ENCODE measurements at regions not wholly inside any gene's neighbourhood (a gene's known extent, or its start where the extent isn't known, plus 50 kb on each side); places are given as distances from the start of the nearest gene placed in this dataset.

GRCh38 chr15:89406218-89406939 is 71.8 kb upstream of the POLG start:
- 0 to 25% (median 10%) methylated on average over 1 to 21 of the region's 45 CpGs; no CpG with 5 or more reads in 2 of the 10 experiments for WGBS, 10 experiments
- in situ Hi-C loops (cut with MboI; ENCODE audit: low pct_unique_long_range_greater_than_20kb in 2 of 9, low sequenced_read_pairs in 9 of 9, unreplicated experiment in 9 of 9) = no loop called here
- peaks cover 9 to 22% of the 10 kb centered on the region in 2 donors for H3K4me1 ChIP-seq (replicated peaks in 1 of 2)
- no peak overlapping the region for H3K27ac ChIP-seq
- no peak overlapping the region for H3K4me3 ChIP-seq
- no peak for ATAC-seq (replicated peaks in 6 of 8)

DNA sequence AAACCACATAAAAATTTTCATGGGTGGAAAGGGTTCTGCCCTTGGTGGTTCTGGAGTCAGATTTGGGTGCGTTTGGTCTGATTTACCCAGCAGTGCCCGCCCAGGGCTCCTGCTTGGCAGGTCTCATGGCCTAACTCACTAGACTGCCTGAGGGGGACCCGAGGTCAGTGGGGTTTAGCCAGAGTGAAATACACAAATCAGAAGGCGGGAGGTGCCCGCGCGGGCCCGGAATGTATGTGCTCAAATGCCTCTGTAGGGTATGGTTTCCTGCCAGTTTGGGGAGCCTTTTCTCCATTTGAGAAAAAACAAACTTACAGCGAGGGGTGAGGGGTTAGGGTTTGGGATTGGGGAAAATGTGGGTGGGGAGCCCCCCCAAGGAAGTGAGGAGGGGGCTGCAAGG is 70.9 kb upstream of the POLG start:
- peaks cover 11 to 20% of the 10 kb centered on the region in 2 donors for H3K4me1 ChIP-seq (replicated peaks in 1 of 2)
- H3K27ac ChIP-seq = no peak overlapping the region
- in situ Hi-C loops (cut with MboI; ENCODE audit: low pct_unique_long_range_greater_than_20kb in 2 of 9, low sequenced_read_pairs in 9 of 9, unreplicated experiment in 9 of 9) = no loop called here
- WGBS, 10 experiments = 8 to 52% (median 22%) methylated on average over 2 to 9 of the region's 9 CpGs; no CpG with 5 or more reads in 5 of the 10 experiments
- ATAC-seq (replicated peaks in 6 of 8) = no peak
- H3K4me3 ChIP-seq = no peak overlapping the region

DNA sequence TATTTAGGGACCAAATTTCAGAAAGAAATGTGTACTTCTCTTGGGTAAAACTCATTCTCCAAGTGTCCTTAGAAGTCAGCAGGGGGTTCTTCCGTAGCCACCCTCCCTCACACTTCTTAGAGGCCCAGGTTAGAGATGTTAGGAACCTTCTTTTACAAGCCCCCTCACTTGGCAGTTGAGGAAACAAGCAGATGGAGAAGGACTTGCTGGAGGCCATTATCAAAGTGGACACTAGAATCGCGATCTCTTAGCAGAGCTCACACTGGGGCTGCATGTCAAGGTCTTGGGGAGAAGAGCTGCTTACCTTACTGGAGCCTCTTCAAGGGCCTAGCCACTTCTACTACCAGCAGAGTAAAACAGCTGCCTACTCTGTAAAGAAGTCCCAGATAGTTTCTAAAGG is 69.4 kb upstream of the POLG start:
- Histone ChIP-seq H3K4me3 (no peak overlapping the region), H3K4me1 (replicated peaks in 1 of 2) (peaks cover 16 to 32% of the 10 kb centered on the region in 2 donors), H3K27ac (no peak overlapping the region)
- WGBS, 10 experiments = 7 to 71% (median 40%) methylated on average over 2 to 3 of the region's 3 CpGs; no CpG with 5 or more reads in 5 of the 10 experiments
- in situ Hi-C loops (cut with MboI; ENCODE audit: low pct_unique_long_range_greater_than_20kb in 2 of 9, low sequenced_read_pairs in 9 of 9, unreplicated experiment in 9 of 9) = no loop called here
- no peak for ATAC-seq (replicated peaks in 6 of 8)

- in situ Hi-C loops (cut with MboI; ENCODE audit: low pct_unique_long_range_greater_than_20kb in 2 of 9, low sequenced_read_pairs in 9 of 9, unreplicated experiment in 9 of 9) = no loop called here
- 0 to 20% (median 0%) methylated on average over 1 of the region's 1 CpG; no CpG with 5 or more reads in 7 of the 10 experiments for WGBS, 10 experiments
- H3K4me3 ChIP-seq = no peak overlapping the region
- H3K4me1 ChIP-seq (replicated peaks in 1 of 2) = peaks cover 23 to 35% of the 10 kb centered on the region in 2 donors
- no peak overlapping the region for H3K27ac ChIP-seq
- ATAC-seq (replicated peaks in 6 of 8) = peak in 1 of 8 experiments; percentile 14
These were observed 67.8 kb upstream of the POLG start for GRCh38 chr15:89402518-89402805.

DNA sequence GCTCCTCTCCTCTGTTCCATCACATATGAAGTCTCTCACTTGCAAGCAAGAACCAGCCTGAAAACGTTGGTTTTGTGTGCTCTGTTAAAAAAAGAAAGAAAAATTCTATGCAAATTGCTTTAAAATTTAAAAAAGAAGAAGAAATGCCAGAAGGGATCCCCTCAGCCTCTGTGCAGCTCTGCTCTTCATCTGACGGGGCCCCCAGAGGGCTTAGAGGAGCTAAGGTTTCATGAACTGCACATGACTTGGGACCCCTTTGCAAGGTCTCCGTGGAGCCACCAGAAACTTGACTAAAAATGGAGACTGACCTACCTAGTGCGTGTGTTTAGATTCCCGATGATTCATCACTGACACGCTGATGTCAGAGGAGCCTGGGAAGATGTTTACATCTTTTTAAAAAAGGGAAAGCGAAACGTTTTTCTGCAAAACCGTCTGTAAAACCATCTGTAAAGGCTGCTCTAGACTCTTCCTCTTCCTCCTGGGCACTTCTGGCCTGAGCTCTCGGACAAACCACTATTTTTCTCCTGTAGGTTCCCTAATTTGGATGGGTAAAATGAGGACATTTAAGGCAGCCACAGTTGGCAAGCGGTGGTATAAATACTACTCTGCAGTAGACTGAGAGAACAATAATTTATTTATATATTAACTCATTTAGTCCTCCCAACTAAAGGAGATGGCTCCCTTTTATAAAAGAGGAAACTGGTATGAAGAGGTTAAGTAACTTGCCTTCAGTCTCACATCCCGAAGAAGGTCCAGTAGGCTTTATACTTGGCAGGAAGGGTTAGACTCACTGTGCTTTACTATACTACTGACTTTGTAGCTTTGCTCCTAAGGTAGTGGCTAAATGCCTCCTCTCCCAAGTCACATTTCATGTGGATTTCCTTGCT is 67.2 kb upstream of the POLG start:
- 1 to 22% (median 6%) methylated on average over 4 to 12 of the region's 12 CpGs for WGBS, 10 experiments
- Histone ChIP-seq H3K27ac (no peak overlapping the region), H3K4me1 (replicated peaks in 1 of 2) (peaks cover 26 to 37% of the 10 kb centered on the region in 2 donors), H3K4me3 (no peak overlapping the region)
- in situ Hi-C loops (cut with MboI; ENCODE audit: low pct_unique_long_range_greater_than_20kb in 2 of 9, low sequenced_read_pairs in 9 of 9, unreplicated experiment in 9 of 9) = no loop called here
- peak in 2 of 8 experiments; percentile 41 to 49 for ATAC-seq (replicated peaks in 6 of 8)

DNA sequence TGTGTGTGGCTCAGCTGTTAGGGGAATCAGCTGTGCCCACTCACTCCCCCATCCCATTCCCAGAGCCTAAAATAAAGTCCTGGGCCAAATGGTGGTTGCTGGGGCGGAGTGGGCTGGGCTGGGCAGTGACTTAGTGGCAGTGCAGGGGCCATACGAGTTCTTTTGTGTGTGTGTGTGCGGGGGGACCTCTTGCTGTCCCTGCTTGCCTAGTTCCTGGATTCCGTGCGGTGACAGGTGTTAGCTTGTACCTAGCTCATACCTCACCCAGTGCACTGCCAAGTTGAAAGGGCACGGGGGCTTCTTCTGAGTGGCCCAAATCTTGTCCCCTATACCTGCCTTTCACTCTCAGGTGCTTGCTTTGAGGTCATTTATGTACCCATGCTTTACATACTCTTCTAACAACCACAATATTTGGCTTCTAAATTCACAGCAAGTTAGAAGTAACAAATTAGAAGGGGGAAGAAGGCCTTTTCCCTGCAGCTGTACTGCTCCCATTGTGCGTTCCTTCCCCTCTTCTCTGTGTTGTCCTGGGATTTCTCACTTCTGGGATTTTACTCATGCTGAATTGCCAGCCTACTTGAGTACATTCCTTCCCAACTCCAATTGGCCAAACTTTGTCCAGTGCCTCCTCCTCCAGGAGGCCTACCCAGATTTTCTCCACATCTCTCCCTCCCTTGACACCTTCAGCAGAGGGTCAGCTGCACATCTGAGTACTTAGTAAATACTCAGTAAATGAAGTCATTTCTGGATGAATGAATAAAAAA is 66.3 kb upstream of the POLG start:
- in situ Hi-C loops (cut with MboI; ENCODE audit: low pct_unique_long_range_greater_than_20kb in 2 of 9, low sequenced_read_pairs in 9 of 9, unreplicated experiment in 9 of 9) = no loop called here
- Histone ChIP-seq H3K4me1 (replicated peaks in 1 of 2) (peaks cover 35 to 41% of the 10 kb centered on the region in 2 donors), H3K27ac (no peak overlapping the region), H3K4me3 (peak overlapping the region; percentile 25 to 44 (median 34))
- ATAC-seq (replicated peaks in 6 of 8) = no peak
- WGBS, 10 experiments = 0 to 100% (median 17%) methylated on average over 1 to 7 of the region's 7 CpGs; no CpG with 5 or more reads in 3 of the 10 experiments

DNA sequence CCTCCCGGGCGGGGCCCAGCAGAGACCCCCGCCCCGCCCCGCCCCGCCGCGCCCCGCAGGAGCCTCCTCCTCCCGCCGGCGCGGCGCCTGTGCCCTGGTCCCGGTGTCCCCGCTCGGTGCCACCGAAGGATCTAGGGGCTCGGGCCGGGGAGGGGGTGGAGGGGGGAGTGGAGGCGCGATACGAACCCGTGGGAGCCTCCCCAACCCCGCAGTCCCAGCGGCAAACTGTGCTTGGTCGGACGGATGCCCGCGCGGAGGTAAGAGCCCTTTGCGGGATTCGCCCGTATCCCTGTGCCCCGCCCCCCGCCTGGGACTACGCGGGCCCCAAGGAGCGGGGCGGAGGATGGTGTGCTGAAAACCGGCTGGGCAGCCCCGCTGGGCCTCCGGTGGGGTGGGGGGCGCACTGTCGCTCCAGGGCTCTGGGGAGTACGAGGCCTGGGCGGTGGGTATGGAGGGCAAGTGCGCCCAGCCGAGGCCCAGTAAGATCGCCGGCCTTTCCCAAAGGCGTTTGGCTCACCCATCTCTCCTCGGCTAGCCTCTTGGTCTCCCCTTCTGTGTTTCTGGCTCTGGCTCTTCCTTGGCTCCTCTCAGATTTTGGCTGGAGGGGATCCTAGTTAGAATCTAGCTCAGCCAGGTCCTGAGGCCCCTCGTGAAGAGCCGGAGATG is 65.6 kb upstream of the POLG start:
- in situ Hi-C loops (cut with MboI; ENCODE audit: low pct_unique_long_range_greater_than_20kb in 2 of 9, low sequenced_read_pairs in 9 of 9, unreplicated experiment in 9 of 9) = no loop called here
- WGBS, 10 experiments = no CpG with 5 or more reads among the region's 55 CpGs
- peak in 6 of 8 experiments; percentile 10 to 35 (median 24) for ATAC-seq (replicated peaks in 6 of 8)
- Histone ChIP-seq H3K27ac (peak overlapping the region; percentile 62 to 67), H3K4me1 (replicated peaks in 1 of 2) (peaks cover 41 to 45% of the 10 kb centered on the region in 2 donors), H3K4me3 (peak overlapping the region; percentile 25 to 44 (median 34))

- in situ Hi-C loops (cut with MboI; ENCODE audit: low pct_unique_long_range_greater_than_20kb in 2 of 9, low sequenced_read_pairs in 9 of 9, unreplicated experiment in 9 of 9) = no loop called here
- WGBS, 10 experiments = 0 to 3% (median 0%) methylated on average over 1 to 18 of the region's 68 CpGs; no CpG with 5 or more reads in 5 of the 10 experiments
- Histone ChIP-seq H3K27ac (peak overlapping the region; percentile 62 to 67), H3K4me3 (peak overlapping the region; percentile 25 to 44 (median 34)), H3K4me1 (replicated peaks in 1 of 2) (peaks cover 47 to 53% of the 10 kb centered on the region in 2 donors)
- peak; percentile 41 to 85 (median 58) for ATAC-seq (replicated peaks in 6 of 8)
These were observed 64.9 kb upstream of the POLG start for GRCh38 chr15:89399238-89400115.

- Histone ChIP-seq H3K4me3 (peak overlapping the region in 1 of 5 donors; percentile 44), H3K4me1 (replicated peaks in 1 of 2) (peaks cover 47 to 53% of the 10 kb centered on the region in 2 donors), H3K27ac (peak overlapping the region in 1 of 2 donors; percentile 21)
- in situ Hi-C loops (cut with MboI; ENCODE audit: low pct_unique_long_range_greater_than_20kb in 2 of 9, low sequenced_read_pairs in 9 of 9, unreplicated experiment in 9 of 9) = no loop called here
- no peak for ATAC-seq (replicated peaks in 6 of 8)
- WGBS, 10 experiments = 0 to 90% (median 9%) methylated on average over 1 to 4 of the region's 5 CpGs; no CpG with 5 or more reads in 3 of the 10 experiments
These were observed 64.2 kb upstream of the POLG start for GRCh38 chr15:89398896-89399237.

GRCh38 chr15:89397653-89398023 is 63.0 kb upstream of the POLG start:
- in situ Hi-C loops (cut with MboI; ENCODE audit: low pct_unique_long_range_greater_than_20kb in 2 of 9, low sequenced_read_pairs in 9 of 9, unreplicated experiment in 9 of 9) = no loop called here
- H3K27ac ChIP-seq = no peak overlapping the region
- H3K4me3 ChIP-seq = no peak overlapping the region
- H3K4me1 ChIP-seq (replicated peaks in 1 of 2) = peaks cover 47 to 53% of the 10 kb centered on the region in 2 donors
- 0 to 40% (median 14%) methylated on average over 1 to 3 of the region's 3 CpGs; no CpG with 5 or more reads in 6 of the 10 experiments for WGBS, 10 experiments
- ATAC-seq (replicated peaks in 6 of 8) = no peak

DNA sequence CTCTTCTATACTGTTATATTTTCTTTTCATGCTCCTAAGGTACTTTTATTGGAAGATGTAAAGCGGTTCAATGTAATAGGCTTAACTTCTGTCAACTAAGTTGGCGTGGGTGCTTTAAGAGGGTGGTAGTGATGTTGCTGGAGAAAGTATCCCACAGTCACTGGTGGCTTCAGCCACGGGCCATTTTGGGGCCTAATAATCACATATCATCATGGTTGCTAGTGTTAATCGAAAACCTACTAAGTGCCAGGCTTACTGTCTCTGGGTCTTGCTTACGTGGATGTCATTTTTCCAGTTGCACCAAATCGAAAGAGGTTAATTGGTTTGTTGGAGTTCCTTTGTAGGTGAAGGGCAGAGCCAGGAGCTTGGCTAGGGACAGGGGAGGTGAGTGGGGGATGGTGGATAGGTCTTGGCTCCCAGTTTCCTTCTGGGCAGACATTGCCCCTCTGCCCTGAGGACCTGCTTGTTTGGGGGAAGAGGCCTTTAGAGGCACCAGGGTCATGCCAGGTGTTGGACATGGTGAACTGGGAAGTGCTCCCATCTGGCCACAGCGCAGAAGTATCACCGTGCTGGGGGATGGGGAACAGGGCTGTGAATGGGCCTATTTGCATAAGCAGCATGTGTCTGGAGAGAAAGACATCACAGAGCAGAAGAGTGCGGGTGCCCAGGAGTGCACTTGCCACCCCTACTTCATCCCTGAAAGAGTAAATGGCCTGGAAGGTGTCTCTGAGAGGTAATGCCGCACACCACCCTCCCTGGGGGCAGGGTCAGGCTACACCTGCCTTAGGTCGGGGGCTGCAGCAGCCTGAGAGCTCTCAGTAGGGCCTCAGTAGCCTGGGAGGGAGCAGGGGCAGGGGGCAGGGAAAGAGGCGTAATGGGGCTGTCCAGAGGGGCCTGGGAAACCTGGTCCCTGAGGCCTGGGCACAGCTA is 62.4 kb upstream of the POLG start:
- Histone ChIP-seq H3K4me3 (no peak overlapping the region), H3K4me1 (replicated peaks in 1 of 2) (peaks cover 46 to 53% of the 10 kb centered on the region in 2 donors), H3K27ac (no peak overlapping the region)
- WGBS, 10 experiments = 25 to 66% (median 33%) methylated on average over 2 to 6 of the region's 12 CpGs; no CpG with 5 or more reads in 2 of the 10 experiments
- in situ Hi-C loops (cut with MboI; ENCODE audit: low pct_unique_long_range_greater_than_20kb in 2 of 9, low sequenced_read_pairs in 9 of 9, unreplicated experiment in 9 of 9) = no loop called here
- ATAC-seq (replicated peaks in 6 of 8) = no peak

Measured in motor neuron (in vitro differentiated cells).